ENCODE measurements at regions not wholly inside any gene's neighbourhood (a gene's known extent, or its start where the extent isn't known, plus 50 kb on each side); places are given as distances from the start of the nearest gene placed in this dataset.

GRCh38 chr2:7243276-7243675 lies 326.1 kb downstream of the RNF144A start:
- H4K8ac ChIP-seq (ENCODE audit: low read depth, low read length) = no peak overlapping the region
- no peaks in the 10 kb centered on the region for H3K27me3 ChIP-seq (ENCODE audit: control insufficient read depth in 3 of 3, insufficient read depth in 3 of 3, low read depth in 1 of 3, low read length in 3 of 3)
- peaks cover 3 to 9% of the 10 kb centered on the region in 2 donors for H3K4me1 ChIP-seq (ENCODE audit: control insufficient read depth in 2 of 2, insufficient read depth in 1 of 2, low read depth in 1 of 2, low read length in 2 of 2)
- no peak overlapping the region for H3K18ac ChIP-seq (ENCODE audit: low read length)
- H2BK5ac ChIP-seq (ENCODE audit: low read length) = no peak overlapping the region
- H3K4ac ChIP-seq (ENCODE audit: low read length) = no peak overlapping the region
- H2BK12ac ChIP-seq (ENCODE audit: low read length) = no peak overlapping the region
- no peak overlapping the region for H2AFZ ChIP-seq (ENCODE audit: low read length)
- no peak for DNase-seq (ENCODE audit: low spot score)
- H2AK5ac ChIP-seq (ENCODE audit: low read depth, low read length) = no peak overlapping the region
- no peak overlapping the region for H3K4me2 ChIP-seq (ENCODE audit: insufficient read depth, low read length, poor library complexity, severe bottlenecking)
- no peak overlapping the region for H3K4me3 ChIP-seq (ENCODE audit: low read length in 2 of 2)
- H3K27ac ChIP-seq (replicated peaks; ENCODE audit: low read length) = no peak overlapping the region
- H3K9me3 ChIP-seq (replicated peaks in 1 of 2; ENCODE audit: control insufficient read depth in 2 of 2, insufficient read depth in 1 of 2, low read depth in 1 of 2, low read length in 2 of 2) = no peaks in the 10 kb centered on the region
- no peak overlapping the region for H3K9ac ChIP-seq (ENCODE audit: low read depth, low read length, poor library complexity)
- no peak overlapping the region for H2BK15ac ChIP-seq (ENCODE audit: low read length)
- H2BK120ac ChIP-seq (ENCODE audit: low read depth, low read length) = no peak overlapping the region
- WGBS, 2 donors (ENCODE audit: extremely low coverage in 2 of 2, insufficient read length in 2 of 2, insufficient replicate concordance in 1 of 2) = no CpG with 5 or more reads among the region's 4 CpGs
- H4K91ac ChIP-seq (ENCODE audit: low read depth, low read length, poor library complexity) = no peak overlapping the region
- no peaks in the 10 kb centered on the region for H3K36me3 ChIP-seq (replicated peaks in 1 of 2; ENCODE audit: control insufficient read depth in 2 of 2, insufficient read depth in 2 of 2, low read length in 2 of 2)
- H3K79me1 ChIP-seq (ENCODE audit: low read depth, low read length) = no peaks in the 10 kb centered on the region
- H3K14ac ChIP-seq (ENCODE audit: low read length) = no peak overlapping the region
- no peak overlapping the region for H3K23ac ChIP-seq (ENCODE audit: low read depth, low read length, poor library complexity)

GRCh38 chr2:7256377-7256776 lies 339.2 kb downstream of the RNF144A start:
- H4K91ac ChIP-seq (ENCODE audit: low read depth, low read length, poor library complexity) = no peak overlapping the region
- H3K27me3 ChIP-seq (ENCODE audit: control insufficient read depth in 3 of 3, insufficient read depth in 3 of 3, low read depth in 1 of 3, low read length in 3 of 3) = no peaks in the 10 kb centered on the region
- no peak overlapping the region for H3K9ac ChIP-seq (ENCODE audit: low read depth, low read length, poor library complexity)
- no peak overlapping the region for H2AFZ ChIP-seq (ENCODE audit: low read length)
- H3K4me2 ChIP-seq (ENCODE audit: insufficient read depth, low read length, poor library complexity, severe bottlenecking) = no peak overlapping the region
- peaks cover 0 to 5% of the 10 kb centered on the region in 2 donors for H3K36me3 ChIP-seq (replicated peaks in 1 of 2; ENCODE audit: control insufficient read depth in 2 of 2, insufficient read depth in 2 of 2, low read length in 2 of 2)
- H3K4ac ChIP-seq (ENCODE audit: low read length) = no peak overlapping the region
- no peak overlapping the region for H2BK12ac ChIP-seq (ENCODE audit: low read length)
- H2BK120ac ChIP-seq (ENCODE audit: low read depth, low read length) = no peak overlapping the region
- H2BK5ac ChIP-seq (ENCODE audit: low read length) = no peak overlapping the region
- peaks cover 0 to 6% of the 10 kb centered on the region in 2 donors for H3K9me3 ChIP-seq (replicated peaks in 1 of 2; ENCODE audit: control insufficient read depth in 2 of 2, insufficient read depth in 1 of 2, low read depth in 1 of 2, low read length in 2 of 2)
- no peak overlapping the region for H3K4me3 ChIP-seq (ENCODE audit: low read length in 2 of 2)
- no peak overlapping the region for H3K27ac ChIP-seq (replicated peaks; ENCODE audit: low read length)
- no CpG with 5 or more reads among the region's 5 CpGs for whole genome bisulfite sequencing, 2 donors (ENCODE audit: extremely low coverage in 2 of 2, insufficient read length in 2 of 2, insufficient replicate concordance in 1 of 2)
- no peak overlapping the region for H3K18ac ChIP-seq (ENCODE audit: low read length)
- no peak overlapping the region for H3K23ac ChIP-seq (ENCODE audit: low read depth, low read length, poor library complexity)
- no peak overlapping the region for H2AK5ac ChIP-seq (ENCODE audit: low read depth, low read length)
- H3K14ac ChIP-seq (ENCODE audit: low read length) = no peak overlapping the region
- H3K4me1 ChIP-seq (ENCODE audit: control insufficient read depth in 2 of 2, insufficient read depth in 1 of 2, low read depth in 1 of 2, low read length in 2 of 2) = no peaks in the 10 kb centered on the region
- H2BK15ac ChIP-seq (ENCODE audit: low read length) = no peak overlapping the region
- no peaks in the 10 kb centered on the region for H3K79me1 ChIP-seq (ENCODE audit: low read depth, low read length)
- no peak overlapping the region for H4K8ac ChIP-seq (ENCODE audit: low read depth, low read length)
- no peak for DNase-seq (ENCODE audit: low spot score)

- Histone ChIP-seq H2AK5ac (ENCODE audit: low read depth, low read length) (no peak overlapping the region), H3K79me1 (ENCODE audit: low read depth, low read length) (no peaks in the 10 kb centered on the region), H3K4me2 (ENCODE audit: insufficient read depth, low read length, poor library complexity, severe bottlenecking) (no peak overlapping the region), H4K91ac (ENCODE audit: low read depth, low read length, poor library complexity) (no peak overlapping the region), H2BK5ac (ENCODE audit: low read length) (no peak overlapping the region), H2BK12ac (ENCODE audit: low read length) (no peak overlapping the region), H3K9me3 (replicated peaks in 1 of 2; ENCODE audit: control insufficient read depth in 2 of 2, insufficient read depth in 1 of 2, low read depth in 1 of 2, low read length in 2 of 2) (peaks cover 0 to 6% of the 10 kb centered on the region in 2 donors), H3K27me3 (ENCODE audit: control insufficient read depth in 3 of 3, insufficient read depth in 3 of 3, low read depth in 1 of 3, low read length in 3 of 3) (no peaks in the 10 kb centered on the region), H3K4me1 (ENCODE audit: control insufficient read depth in 2 of 2, insufficient read depth in 1 of 2, low read depth in 1 of 2, low read length in 2 of 2) (peaks cover 0 to 7% of the 10 kb centered on the region in 2 donors), H3K23ac (ENCODE audit: low read depth, low read length, poor library complexity) (no peak overlapping the region), H3K4me3 (ENCODE audit: low read length in 2 of 2) (peak overlapping the region in 1 of 2 donors; percentile 44), H2AFZ (ENCODE audit: low read length) (no peak overlapping the region), H3K14ac (ENCODE audit: low read length) (no peak overlapping the region), H3K9ac (ENCODE audit: low read depth, low read length, poor library complexity) (no peak overlapping the region), H2BK15ac (ENCODE audit: low read length) (peak overlapping the region; percentile 23), H3K4ac (ENCODE audit: low read length) (no peak overlapping the region), H2BK120ac (ENCODE audit: low read depth, low read length) (no peak overlapping the region), H3K27ac (replicated peaks; ENCODE audit: low read length) (no peak overlapping the region), H3K18ac (ENCODE audit: low read length) (peak overlapping the region; percentile 73), H3K36me3 (replicated peaks in 1 of 2; ENCODE audit: control insufficient read depth in 2 of 2, insufficient read depth in 2 of 2, low read length in 2 of 2) (peaks cover 0 to 6% of the 10 kb centered on the region in 2 donors), H4K8ac (ENCODE audit: low read depth, low read length) (no peak overlapping the region)
- WGBS, 2 donors (ENCODE audit: extremely low coverage in 2 of 2, insufficient read length in 2 of 2, insufficient replicate concordance in 1 of 2) = no CpG with 5 or more reads among the region's 6 CpGs
- DNase-seq (ENCODE audit: low spot score) = no peak
Observed at GRCh38 chr2:7262727-7263126, 345.5 kb downstream of the RNF144A start.

- H3K27ac ChIP-seq (replicated peaks; ENCODE audit: low read length) = no peak overlapping the region
- no peak overlapping the region for H3K9ac ChIP-seq (ENCODE audit: low read depth, low read length, poor library complexity)
- H2BK15ac ChIP-seq (ENCODE audit: low read length) = no peak overlapping the region
- H2BK12ac ChIP-seq (ENCODE audit: low read length) = no peak overlapping the region
- no peak overlapping the region for H2BK120ac ChIP-seq (ENCODE audit: low read depth, low read length)
- H4K91ac ChIP-seq (ENCODE audit: low read depth, low read length, poor library complexity) = no peak overlapping the region
- no peak overlapping the region for H2AFZ ChIP-seq (ENCODE audit: low read length)
- peak overlapping the region; percentile 44 for H3K18ac ChIP-seq (ENCODE audit: low read length)
- no peak for DNase-seq (ENCODE audit: low spot score)
- H2AK5ac ChIP-seq (ENCODE audit: low read depth, low read length) = peak overlapping the region; percentile 68
- no peak overlapping the region for H3K14ac ChIP-seq (ENCODE audit: low read length)
- peaks cover 0 to 7% of the 10 kb centered on the region in 2 donors for H3K4me1 ChIP-seq (ENCODE audit: control insufficient read depth in 2 of 2, insufficient read depth in 1 of 2, low read depth in 1 of 2, low read length in 2 of 2)
- no peaks in the 10 kb centered on the region for H3K27me3 ChIP-seq (ENCODE audit: control insufficient read depth in 3 of 3, insufficient read depth in 3 of 3, low read depth in 1 of 3, low read length in 3 of 3)
- H3K4me2 ChIP-seq (ENCODE audit: insufficient read depth, low read length, poor library complexity, severe bottlenecking) = no peak overlapping the region
- H2BK5ac ChIP-seq (ENCODE audit: low read length) = no peak overlapping the region
- no CpG with 5 or more reads among the region's 8 CpGs for WGBS, 2 donors (ENCODE audit: extremely low coverage in 2 of 2, insufficient read length in 2 of 2, insufficient replicate concordance in 1 of 2)
- H4K8ac ChIP-seq (ENCODE audit: low read depth, low read length) = no peak overlapping the region
- peaks cover 0 to 1% of the 10 kb centered on the region in 2 donors for H3K36me3 ChIP-seq (replicated peaks in 1 of 2; ENCODE audit: control insufficient read depth in 2 of 2, insufficient read depth in 2 of 2, low read length in 2 of 2)
- H3K4ac ChIP-seq (ENCODE audit: low read length) = no peak overlapping the region
- H3K79me1 ChIP-seq (ENCODE audit: low read depth, low read length) = no peaks in the 10 kb centered on the region
- H3K4me3 ChIP-seq (ENCODE audit: low read length in 2 of 2) = no peak overlapping the region
- H3K9me3 ChIP-seq (replicated peaks in 1 of 2; ENCODE audit: control insufficient read depth in 2 of 2, insufficient read depth in 1 of 2, low read depth in 1 of 2, low read length in 2 of 2) = no peaks in the 10 kb centered on the region
- H3K23ac ChIP-seq (ENCODE audit: low read depth, low read length, poor library complexity) = no peak overlapping the region
Observed at GRCh38 chr2:7264791-7265190, 347.6 kb downstream of the RNF144A start.

All from neuronal stem cell (in vitro differentiated cells).